ENCODE measurements at regions not wholly inside any gene's neighbourhood (a gene's known extent, or its start where the extent isn't known, plus 50 kb on each side); places are given as distances from the start of the nearest gene placed in this dataset.

GRCh38 chr3:158912621-158913020 is 110.8 kb downstream of the MFSD1 start:
- no peak overlapping the region for H3K4me3 ChIP-seq (ENCODE audit: low read depth, low read length)
- TF ChIP-seq CTCF (IDR thresholded peaks at IDR 0.05; ENCODE audit: borderline replicate concordance, insufficient read depth, low read depth, low read length): no peak

- TF ChIP-seq CTCF (IDR thresholded peaks at IDR 0.05; ENCODE audit: borderline replicate concordance, insufficient read depth, low read depth, low read length): no peak
Observed at GRCh38 chr3:158916111-158916510, 114.3 kb downstream of the MFSD1 start.

DNA sequence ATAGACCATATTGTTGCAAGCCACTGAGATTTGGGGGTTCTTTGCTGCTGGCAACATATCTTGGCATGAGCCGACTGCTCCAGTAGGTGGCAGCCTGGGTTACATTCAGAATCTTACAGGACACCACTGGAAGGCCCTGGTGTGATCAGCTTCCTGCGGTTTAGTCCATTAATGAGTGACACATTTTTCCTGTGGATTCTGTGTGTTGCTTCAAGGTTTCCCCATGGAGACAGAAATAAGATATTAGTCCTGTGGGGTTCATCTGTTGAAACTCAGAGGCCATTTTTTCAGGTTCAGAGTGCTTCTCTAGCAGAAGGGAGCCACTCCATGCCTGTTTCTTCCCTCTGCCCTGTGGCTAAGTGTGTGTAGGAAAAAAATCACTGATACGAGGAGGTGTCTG is 116.2 kb downstream of the MFSD1 start:
- TF ChIP-seq CTCF (IDR thresholded peaks at IDR 0.05; ENCODE audit: borderline replicate concordance, insufficient read depth, low read depth, low read length): peak; percentile 69; the same call in 1 of the 2 replicates
- H3K4me3 ChIP-seq (ENCODE audit: low read depth, low read length): no peak overlapping the region

More at GRCh38 chr3:158916111-158916510, 114.3 kb downstream of the MFSD1 start:
- H3K4me3 ChIP-seq (ENCODE audit: low read depth, low read length): no peak overlapping the region

- no peak for TF ChIP-seq CTCF (IDR thresholded peaks at IDR 0.05; ENCODE audit: borderline replicate concordance, insufficient read depth, low read depth, low read length)
- no peak overlapping the region for H3K4me3 ChIP-seq (ENCODE audit: low read depth, low read length)
Observed at GRCh38 chr3:158918451-158918850, 116.6 kb downstream of the MFSD1 start.

- no peak for TF ChIP-seq CTCF (IDR thresholded peaks at IDR 0.05; ENCODE audit: borderline replicate concordance, insufficient read depth, low read depth, low read length)
- no peak overlapping the region for H3K4me3 ChIP-seq (ENCODE audit: low read depth, low read length)
Observed at GRCh38 chr3:158920371-158920770, 118.5 kb downstream of the MFSD1 start.

- TF ChIP-seq CTCF (IDR thresholded peaks at IDR 0.05; ENCODE audit: borderline replicate concordance, insufficient read depth, low read depth, low read length): no peak
Observed at GRCh38 chr3:158925021-158925420, 123.2 kb downstream of the MFSD1 start.

DNA sequence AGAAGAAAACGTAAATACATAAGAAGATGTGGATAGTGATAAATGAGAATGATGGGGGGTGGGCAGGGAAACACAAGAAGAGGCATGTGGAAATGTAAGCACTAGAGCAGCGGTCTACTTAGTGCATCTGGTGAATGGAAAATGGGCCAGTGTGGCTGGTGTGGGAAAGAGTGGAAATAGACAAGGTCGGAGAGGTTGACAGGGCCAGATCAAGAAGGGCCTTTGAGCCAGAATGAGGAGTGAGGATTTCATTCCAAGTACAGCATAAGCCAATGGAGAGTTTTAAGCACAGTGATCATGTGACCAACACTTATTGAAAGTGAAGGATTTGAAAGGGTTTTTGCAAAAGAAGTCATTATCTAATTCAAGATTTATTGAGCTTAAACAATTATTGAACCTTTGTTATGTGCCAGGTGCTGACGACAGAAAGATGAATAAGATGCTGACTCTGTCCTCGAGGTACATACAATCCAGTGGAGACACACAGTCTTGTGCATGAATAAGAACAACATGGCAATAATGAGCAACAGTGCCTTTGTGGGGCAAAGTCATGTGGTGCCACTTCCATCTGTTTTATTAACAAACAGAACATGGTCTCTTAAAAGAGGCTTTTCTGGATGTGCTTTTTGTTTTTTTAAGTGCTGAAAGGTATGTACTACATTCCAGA is 124.1 kb downstream of the MFSD1 start:
- no peak overlapping the region for H3K4me3 ChIP-seq (ENCODE audit: low read depth, low read length)
- no peak for TF ChIP-seq CTCF (IDR thresholded peaks at IDR 0.05; ENCODE audit: borderline replicate concordance, insufficient read depth, low read depth, low read length)

More at GRCh38 chr3:158925021-158925420, 123.2 kb downstream of the MFSD1 start:
- H3K4me3 ChIP-seq (ENCODE audit: low read depth, low read length): no peak overlapping the region
